IPS-18a (cell line): ENCODE measurements at regions not wholly inside any gene's neighbourhood (a gene's known extent, or its start where the extent isn't known, plus 50 kb on each side); places are given as distances from the start of the nearest gene placed in this dataset.
"Not testable (repeated sequence)": the region's sequence is repeated elsewhere in the genome, so short reads cannot be mapped to it uniquely, and the experiment has no call there.

Source experiments
- H3K27ac ChIP-seq: one replicate; pipeline ENCODE4 v1.5.1; 2013; ENCODE audit warnings: low read length
- H3K27me3 ChIP-seq: one replicate; pipeline ENCODE4 v1.6.1; 2013; ENCODE audit warnings: mild to moderate bottlenecking, low read length; ENCODE audit not compliant: control insufficient read depth, insufficient read depth
- H3K36me3 ChIP-seq: one replicate; pipeline ENCODE4 v1.6.1; 2013; ENCODE audit warnings: low read depth, low read length; ENCODE audit not compliant: control insufficient read depth
- H3K4me1 ChIP-seq: one replicate; pipeline ENCODE4 v1.6.1; 2013; ENCODE audit warnings: low read depth, low read length; ENCODE audit not compliant: control insufficient read depth
- H3K4me3 ChIP-seq: one replicate; pipeline ENCODE4 v1.5.1; 2013; ENCODE audit warnings: low read length
- H3K9ac ChIP-seq: one replicate; pipeline ENCODE4 v1.6.1; 2013; ENCODE audit warnings: mild to moderate bottlenecking, low read length, moderate library complexity
- H3K9me3 ChIP-seq: one replicate; pipeline ENCODE4 v1.6.1; 2013; ENCODE audit warnings: low read depth, low read length; ENCODE audit not compliant: control insufficient read depth

- H3K9me3 ChIP-seq, result no peaks in the 10 kb centered on the region
- no peaks in the 10 kb centered on the region for H3K27me3 ChIP-seq
These were observed 109.1 kb downstream of the C17orf67 start for GRCh38 chr17:56724664-56725063.

GRCh38 chr17:56725144-56725543 lies 108.6 kb downstream of the C17orf67 start:
- H3K9me3 ChIP-seq, result no peaks in the 10 kb centered on the region
- no peaks in the 10 kb centered on the region for H3K27me3 ChIP-seq
- H3K4me1 ChIP-seq, result no peaks in the 10 kb centered on the region
- H3K27ac ChIP-seq, result no peak overlapping the region
- H3K36me3 ChIP-seq, result no peaks in the 10 kb centered on the region
- H3K9ac ChIP-seq, result no peak overlapping the region
- no peak overlapping the region for H3K4me3 ChIP-seq

More at GRCh38 chr17:56724664-56725063, 109.1 kb downstream of the C17orf67 start:
- Histone ChIP-seq H3K9ac (no peak overlapping the region), H3K36me3 (no peaks in the 10 kb centered on the region), H3K4me1 (no peaks in the 10 kb centered on the region), H3K4me3 (no peak overlapping the region), H3K27ac (no peak overlapping the region)

GRCh38 chr17:56727876-56728617 lies 105.7 kb downstream of the C17orf67 start:
- no peaks in the 10 kb centered on the region for H3K4me1 ChIP-seq
- no peak overlapping the region for H3K27ac ChIP-seq
- no peaks in the 10 kb centered on the region for H3K27me3 ChIP-seq
- H3K4me3 ChIP-seq, result no peak overlapping the region
- no peak overlapping the region for H3K9ac ChIP-seq
- no peaks in the 10 kb centered on the region for H3K9me3 ChIP-seq
- no peaks in the 10 kb centered on the region for H3K36me3 ChIP-seq

GRCh38 chr17:56731096-56731495 lies 102.6 kb downstream of the C17orf67 start:
- H3K27me3 ChIP-seq, result not testable (repeated sequence)

GRCh38 chr17:56733833-56734232 lies 99.9 kb downstream of the C17orf67 start:
- no peak overlapping the region for H3K4me3 ChIP-seq
- H3K36me3 ChIP-seq, result no peaks in the 10 kb centered on the region
- H3K27ac ChIP-seq, result no peak overlapping the region
- no peaks in the 10 kb centered on the region for H3K27me3 ChIP-seq
- no peaks in the 10 kb centered on the region for H3K9me3 ChIP-seq
- H3K9ac ChIP-seq, result no peak overlapping the region
- H3K4me1 ChIP-seq, result no peaks in the 10 kb centered on the region

More at GRCh38 chr17:56731096-56731495, 102.6 kb downstream of the C17orf67 start:
- not testable (repeated sequence) for H3K4me1 ChIP-seq, H3K9me3 ChIP-seq, H3K27ac ChIP-seq, H3K36me3 ChIP-seq, H3K4me3 ChIP-seq, H3K9ac ChIP-seq

GRCh38 chr17:56735842-56736241 lies 97.9 kb downstream of the C17orf67 start:
- H3K27me3 ChIP-seq, result no peaks in the 10 kb centered on the region
- no peak overlapping the region for H3K4me3 ChIP-seq
- H3K9me3 ChIP-seq, result no peaks in the 10 kb centered on the region
- no peak overlapping the region for H3K9ac ChIP-seq
- H3K36me3 ChIP-seq, result no peaks in the 10 kb centered on the region
- H3K27ac ChIP-seq, result no peak overlapping the region
- H3K4me1 ChIP-seq, result no peaks in the 10 kb centered on the region

GRCh38 chr17:56737421-56738161 lies 96.1 kb downstream of the C17orf67 start:
- no peak overlapping the region for H3K4me3 ChIP-seq
- H3K4me1 ChIP-seq, result no peaks in the 10 kb centered on the region
- H3K27me3 ChIP-seq, result no peaks in the 10 kb centered on the region
- H3K9ac ChIP-seq, result no peak overlapping the region
- H3K9me3 ChIP-seq, result no peaks in the 10 kb centered on the region
- no peaks in the 10 kb centered on the region for H3K36me3 ChIP-seq
- no peak overlapping the region for H3K27ac ChIP-seq

GRCh38 chr17:56739376-56739775 lies 94.3 kb downstream of the C17orf67 start:
- no peaks in the 10 kb centered on the region for H3K27me3 ChIP-seq
- no peaks in the 10 kb centered on the region for H3K4me1 ChIP-seq
- H3K4me3 ChIP-seq, result no peak overlapping the region
- no peak overlapping the region for H3K27ac ChIP-seq
- H3K9ac ChIP-seq, result no peak overlapping the region
- no peaks in the 10 kb centered on the region for H3K36me3 ChIP-seq
- no peaks in the 10 kb centered on the region for H3K9me3 ChIP-seq

GRCh38 chr17:56739776-56740175 lies 93.9 kb downstream of the C17orf67 start:
- Histone ChIP-seq H3K27me3 (no peaks in the 10 kb centered on the region), H3K9me3 (no peaks in the 10 kb centered on the region), H3K36me3 (no peaks in the 10 kb centered on the region), H3K27ac (no peak overlapping the region), H3K9ac (no peak overlapping the region), H3K4me3 (no peak overlapping the region), H3K4me1 (no peaks in the 10 kb centered on the region)

GRCh38 chr17:56740481-56740880 lies 93.2 kb downstream of the C17orf67 start:
- Histone ChIP-seq H3K9me3 (no peaks in the 10 kb centered on the region), H3K9ac (no peak overlapping the region), H3K27me3 (no peaks in the 10 kb centered on the region)

More at GRCh38 chr17:56740481-56740880, 93.2 kb downstream of the C17orf67 start:
- no peak overlapping the region for H3K27ac ChIP-seq
- H3K36me3 ChIP-seq, result no peaks in the 10 kb centered on the region
- no peaks in the 10 kb centered on the region for H3K4me1 ChIP-seq
- H3K4me3 ChIP-seq, result no peak overlapping the region
